HCT116 (cell line): ENCODE measurements at regions not wholly inside any gene's neighbourhood (a gene's known extent, or its start where the extent isn't known, plus 50 kb on each side); places are given as distances from the start of the nearest gene placed in this dataset.

Source experiments
- ATAC-seq: fragments of 200-7000 bp; cut with Tn5 transposase; 2 replicates; pipeline ENCODE4 v1.9.1; 2020; ENCODE audit warnings: mild to moderate bottlenecking, moderate library complexity
- BruUV-seq: library from RNA; stranded (reverse); fragments of 400-500 nt; replicated peaks from 2 replicates; lab custom pipeline; 2021; lab: Mats Ljungman, UMichigan
- CTCF ChIA-PET: fragments of 300-600 bp; sonication (Branson Sonifier 250); formaldehyde crosslinking; loops from one replicate; lab custom pipeline; 2021; ENCODE audit warnings: antibody characterized with exemption; lab: Charles Lee
- POLR2A ChIA-PET: fragments of 300-600, 350-600 bp; sonication (Branson Sonifier 250); formaldehyde crosslinking; loops from one replicate; lab custom pipeline; 2021; ENCODE audit warnings: antibody characterized with exemption; lab: Charles Lee
- RAD21 ChIA-PET, 2 experiments: fragments of 300-600 bp; sonication (Branson Sonifier 250); formaldehyde crosslinking; loops; one replicate each; lab custom pipeline; 2023; ENCODE audit warnings: low total read pairs in 2 of 2; ENCODE audit not compliant: uncharacterized antibody in 2 of 2, unreplicated experiment in 2 of 2, low non-redundant PET in 1 of 2; lab: Charles Lee
- DNase-seq: peaks from one replicate; pipeline ENCODE4 v3.0.0-alpha.2; 2010; ENCODE audit warnings: low read depth, low spot score
- H2AFZ ChIP-seq: fragments of 200-600 bp; shearing (Covaris generic), sonication (generic); 2 replicates; pipeline ENCODE4 v1.6.1; 2017; ENCODE audit warnings: low read depth, mixed run types, mixed read lengths, antibody characterized with exemption, low read length; ENCODE audit not compliant: poor library complexity, severe bottlenecking
- H3K27ac ChIP-seq: 2 replicates; pipeline ENCODE4 v1.5.1; 2012; ENCODE audit warnings: low read depth, low read length
- H3K27me3 ChIP-seq: fragments of 200-600 bp; sonication (generic); 2 replicates; pipeline ENCODE4 v1.6.1; 2016; ENCODE audit warnings: mixed run types, low read length, mixed read lengths; ENCODE audit not compliant: insufficient read depth
- H3K36me3 ChIP-seq, 2 experiments: fragments of 200-500 bp in 1 of 2; fragments of 200-600 bp in 1 of 2; sonication (Bioruptor generic) in 1 of 2; sonication (generic) in 1 of 2; 2 replicates each; pipeline versions ENCODE4 v1.5.1 to v1.6.1; 2014 to 2016; ENCODE audit warnings: low read length in 2 of 2, inconsistent platforms in 1 of 2, mixed read lengths in 1 of 2, mixed run types in 1 of 2; ENCODE audit not compliant: insufficient read depth in 2 of 2, control insufficient read depth in 1 of 2
- H3K4me1 ChIP-seq, 2 experiments: fragments of 200-600 bp in 1 of 2; sonication (generic) in 1 of 2; 2 replicates each; pipeline versions ENCODE4 v1.5.1 to v1.6.1; 2012 to 2017; ENCODE audit warnings: low read length in 2 of 2, inconsistent platforms in 1 of 2, mild to moderate bottlenecking in 1 of 2, mixed read lengths in 1 of 2, mixed run types in 1 of 2, moderate library complexity in 1 of 2; ENCODE audit not compliant: insufficient read depth in 2 of 2, control insufficient read depth in 1 of 2
- H3K4me2 ChIP-seq: fragments of 200-600 bp; sonication (generic); 2 replicates; pipeline ENCODE4 v1.6.1; 2017; ENCODE audit warnings: mixed run types, low read length, mixed read lengths
- H3K4me3 ChIP-seq, 2 experiments: fragments of 200-600 bp in 1 of 2; sonication (generic) in 1 of 2; replicated peaks in 1 of 2; 2 replicates each; pipeline ENCODE4 v1.5.1; 2011 to 2016; ENCODE audit warnings: low read length in 2 of 2, control low read depth in 1 of 2, low read depth in 1 of 2, mild to moderate bottlenecking in 1 of 2, mixed read lengths in 1 of 2, mixed run types in 1 of 2
- H3K79me2 ChIP-seq: fragments of 200-600 bp; sonication (generic); 2 replicates; pipeline ENCODE4 v1.6.1; 2017; ENCODE audit warnings: mild to moderate bottlenecking, mixed run types, low read length, moderate library complexity, mixed read lengths; ENCODE audit not compliant: insufficient read depth
- H3K9ac ChIP-seq: fragments of 200-600 bp; sonication (generic); 2 replicates; pipeline ENCODE4 v1.6.1; 2016; ENCODE audit warnings: low read length, mixed read lengths
- H3K9me2 ChIP-seq: fragments of 200-600 bp; sonication (generic), shearing (Covaris generic); 2 replicates; pipeline ENCODE4 v1.6.1; 2017; ENCODE audit warnings: mixed run types, mild to moderate bottlenecking, moderate library complexity; ENCODE audit not compliant: insufficient read depth
- H3K9me3 ChIP-seq, 2 experiments: fragments of 200-500 bp in 1 of 2; fragments of 200-600 bp in 1 of 2; sonication (Bioruptor generic) in 1 of 2; sonication (generic) in 1 of 2; 2 replicates each; pipeline ENCODE4 v1.6.1; 2014 to 2017; ENCODE audit warnings: low read length in 2 of 2, mixed read lengths in 2 of 2, inconsistent platforms in 1 of 2, low read depth in 1 of 2, mild to moderate bottlenecking in 1 of 2, mixed run types in 1 of 2, moderate library complexity in 1 of 2; ENCODE audit not compliant: control insufficient read depth in 1 of 2, insufficient read depth in 1 of 2
- H4K20me1 ChIP-seq: fragments of 200-600 bp; sonication (generic), shearing (Covaris generic); 2 replicates; pipeline ENCODE4 v1.6.1; 2017; ENCODE audit warnings: mixed run types, mild to moderate bottlenecking, moderate library complexity; ENCODE audit not compliant: insufficient read depth
- ATF3 ChIP-seq: IDR thresholded peaks from 2 replicates; pipeline ENCODE4 v1.6.1; 2012
- CBX3 ChIP-seq: IDR thresholded peaks from 2 replicates; pipeline ENCODE4 v1.6.1; 2012; ENCODE audit warnings: low read depth
- CEBPB ChIP-seq: IDR thresholded peaks from 2 replicates; pipeline ENCODE4 v1.6.1; 2012; ENCODE audit warnings: low read depth
- EGR1 ChIP-seq: IDR thresholded peaks from 2 replicates; pipeline ENCODE4 v1.6.1; 2012; ENCODE audit warnings: low read depth
- EZH2phosphoT487 ChIP-seq: fragments of 200-600 bp; IDR thresholded peaks from 2 replicates; pipeline ENCODE4 v1.6.1; 2018; ENCODE audit warnings: antibody characterized with exemption, borderline replicate concordance
- SRF ChIP-seq: IDR thresholded peaks from 2 replicates; pipeline ENCODE4 v1.6.1; 2012; ENCODE audit warnings: low read depth
- TCF7L2 ChIP-seq: IDR thresholded peaks from 2 replicates; pipeline ENCODE4 v1.7.0; 2011; ENCODE audit warnings: borderline replicate concordance, inconsistent platforms; ENCODE audit not compliant: insufficient read depth, insufficient read length; ENCODE audit errors: extremely low read depth
- ZBTB33 ChIP-seq: IDR thresholded peaks from 2 replicates; pipeline ENCODE4 v1.6.1; 2011; ENCODE audit warnings: mild to moderate bottlenecking, low read length, moderate library complexity; ENCODE audit not compliant: insufficient replicate concordance; ENCODE audit errors: extremely low read depth
- ZFX ChIP-seq: fragments of 450-650 bp; IDR thresholded peaks from 2 replicates; pipeline ENCODE4 v1.6.1; 2017
- intact Hi-C: fragments of 100-400 bp; cut with micrococcal nuclease; formaldehyde crosslinking; loops from 2 replicates; pipeline ENCODE4 v1.10.0; 2022

- Histone ChIP-seq H3K79me2 (no peaks in the 10 kb centered on the region), H3K4me2 (no peak overlapping the region), H4K20me1 (no peaks in the 10 kb centered on the region), H3K4me3 (no peak overlapping the region), H2AFZ (no peak overlapping the region), H3K9me2 (no peaks in the 10 kb centered on the region), H3K9me3 (peaks cover 5 to 12% of the 10 kb centered on the region in 2 experiments; a peak in 2 of 4 replicates), H3K27ac (no peak overlapping the region), H3K27me3 (no peaks in the 10 kb centered on the region), H3K4me1 (no peaks in the 10 kb centered on the region), H3K36me3 (no peaks in the 10 kb centered on the region), H3K9ac (no peak overlapping the region)
- no peak for TF ChIP-seq CEBPB
- no peak for TF ChIP-seq EGR1
- no peak for TF ChIP-seq ZBTB33
- TF ChIP-seq CBX3: no peak
- no peak for TF ChIP-seq ZFX
- TF ChIP-seq SRF: no peak
- no peak for TF ChIP-seq EZH2phosphoT487
- no peak for TF ChIP-seq TCF7L2
- no peak for TF ChIP-seq ATF3
- RAD21 ChIA-PET: no interaction called here
- no peak for DNase-seq
- no peak for ATAC-seq
- POLR2A ChIA-PET: no interaction called here
- CTCF ChIA-PET: no interaction called here
- intact Hi-C loops: no loop called here
- no TSS peak for BruUV-seq
Measured at GRCh38 chr1:104702731-104703130, 953.0 kb downstream of the AMY1C start.
